C1 segment of cervical spinal cord (tissue), 14 donors: ENCODE measurements at regions not wholly inside any gene's neighbourhood (a gene's known extent, or its start where the extent isn't known, plus 50 kb on each side); places are given as distances from the start of the nearest gene placed in this dataset.

ENCODE experiments used
- DNase-seq, 14 donors: peaks; one replicate each; lab custom pipeline; 2025; lab: John Stamatoyannopoulos, UW

DNA sequence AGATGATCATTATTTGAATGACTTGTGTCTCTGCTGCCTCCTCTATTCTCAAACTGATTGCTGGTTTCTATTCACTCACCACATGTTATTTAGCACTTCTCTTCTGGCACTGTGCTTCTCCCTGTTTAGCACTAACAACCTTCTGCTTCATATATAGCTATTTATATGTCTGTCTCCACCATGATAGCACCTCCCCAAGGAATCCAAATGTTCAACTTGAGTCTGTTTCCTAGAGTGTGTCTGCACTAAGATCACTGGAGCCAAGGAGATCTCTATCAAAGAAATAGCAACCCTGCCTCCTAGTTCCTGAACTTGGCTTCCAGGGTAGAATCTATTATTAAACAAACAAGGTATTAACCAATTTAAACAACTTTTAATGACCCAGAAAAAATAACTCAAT, 104.5 kb downstream of the CYP26A1 start:
- no peak for DNase-seq

DNA sequence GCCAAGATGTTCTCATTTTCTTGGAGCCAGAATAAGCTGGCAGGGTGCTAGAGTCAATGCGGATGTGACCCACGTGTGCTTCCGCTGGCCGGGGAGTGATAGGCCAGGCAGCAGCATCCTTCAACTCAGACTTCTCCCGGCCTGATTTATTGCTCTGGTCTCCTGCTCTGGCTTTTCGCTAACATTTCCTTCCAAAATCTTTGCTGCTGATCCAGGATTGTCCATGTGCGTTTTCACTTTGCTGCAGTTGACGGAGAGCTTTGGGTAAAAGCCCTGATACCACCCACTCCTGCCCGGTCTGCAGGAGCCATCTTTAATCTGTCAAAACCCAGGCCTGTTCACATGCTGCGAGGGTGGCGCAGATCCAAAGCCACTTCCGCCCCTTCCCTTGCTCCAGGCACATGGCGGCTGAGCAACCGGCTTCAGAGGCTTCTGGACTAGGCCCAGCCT, 106.8 kb downstream of the CYP26A1 start:
- peak in 1 of 14 donors; percentile 2 for DNase-seq

- DNase-seq, result no peak
These were observed 107.8 kb downstream of the CYP26A1 start for GRCh38 chr10:93181271-93182048.

DNA sequence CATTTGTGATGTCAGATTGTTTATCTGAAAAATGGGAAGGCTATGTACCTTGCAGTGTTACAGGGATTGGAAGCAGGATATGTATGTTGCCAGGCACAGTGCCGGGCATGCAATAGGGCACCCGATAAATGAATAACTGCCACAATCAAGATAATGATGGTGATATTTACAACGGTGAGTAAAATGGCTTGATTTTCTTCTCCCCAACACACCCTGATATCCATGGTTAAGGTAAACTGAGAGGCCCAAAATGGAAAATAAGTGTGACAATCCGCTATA, 108.3 kb downstream of the CYP26A1 start:
- no peak for DNase-seq

GRCh38 chr10:93182790-93183189, 109.1 kb downstream of the CYP26A1 start:
- no peak for DNase-seq

DNA sequence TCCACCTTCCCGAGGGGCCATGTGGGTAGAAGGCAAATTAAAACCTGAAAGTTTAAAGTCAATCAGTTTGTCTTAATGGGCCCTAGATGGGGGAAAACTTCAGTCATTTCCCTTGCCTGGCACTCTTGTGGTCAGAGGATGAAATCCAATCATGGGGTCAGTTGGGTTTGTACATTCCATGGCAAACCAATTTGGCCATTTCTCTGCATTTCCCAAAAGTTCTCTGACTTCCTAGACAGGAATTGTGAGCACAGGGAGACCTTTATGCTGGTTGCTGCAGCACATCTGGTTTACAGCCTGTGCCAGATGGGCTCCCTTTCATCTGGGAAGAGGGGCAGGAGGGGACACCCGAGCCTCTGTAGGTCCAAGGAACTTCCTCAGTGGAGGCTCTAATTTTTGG, 113.0 kb downstream of the CYP26A1 start:
- DNase-seq, result no peak

DNA sequence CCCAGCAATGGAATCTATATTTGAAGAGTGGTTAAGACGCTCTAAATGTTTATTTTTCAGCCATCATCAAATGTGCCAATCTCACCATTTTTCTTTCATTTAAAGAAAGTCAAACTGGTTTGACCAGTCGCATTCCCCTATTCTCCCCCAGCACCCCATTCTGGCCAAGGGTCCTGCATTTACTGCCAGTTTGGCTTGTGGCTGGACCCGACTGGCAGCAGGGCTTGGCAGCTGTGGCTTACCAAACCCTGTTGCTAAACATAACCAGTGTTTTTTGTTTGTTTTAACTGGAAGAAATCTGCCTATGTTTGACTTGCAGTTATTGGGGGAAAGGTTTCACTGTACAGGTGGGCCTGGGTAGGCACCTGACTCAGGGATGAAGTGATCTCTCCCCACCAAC, 116.3 kb downstream of the CYP26A1 start:
- no peak for DNase-seq

DNA sequence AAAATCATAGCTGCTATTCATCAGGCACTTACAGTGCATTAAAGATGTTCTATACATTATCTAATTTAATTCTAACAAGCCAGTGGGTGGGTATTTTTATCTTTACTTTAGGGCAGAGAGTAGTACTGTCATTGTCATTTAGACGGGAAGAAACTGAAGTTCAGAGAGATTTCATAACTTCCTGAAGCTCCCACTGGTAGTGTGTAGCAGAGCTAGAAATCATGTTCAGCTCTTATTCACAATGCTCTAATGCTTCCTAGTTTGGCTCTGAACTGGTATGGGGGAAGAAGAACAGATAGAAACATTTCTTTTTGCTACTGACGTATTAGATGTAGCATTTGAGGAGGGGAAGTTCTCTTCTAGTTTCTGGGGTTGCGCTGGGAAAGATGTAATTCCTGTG, 116.7 kb downstream of the CYP26A1 start:
- no peak for DNase-seq

DNA sequence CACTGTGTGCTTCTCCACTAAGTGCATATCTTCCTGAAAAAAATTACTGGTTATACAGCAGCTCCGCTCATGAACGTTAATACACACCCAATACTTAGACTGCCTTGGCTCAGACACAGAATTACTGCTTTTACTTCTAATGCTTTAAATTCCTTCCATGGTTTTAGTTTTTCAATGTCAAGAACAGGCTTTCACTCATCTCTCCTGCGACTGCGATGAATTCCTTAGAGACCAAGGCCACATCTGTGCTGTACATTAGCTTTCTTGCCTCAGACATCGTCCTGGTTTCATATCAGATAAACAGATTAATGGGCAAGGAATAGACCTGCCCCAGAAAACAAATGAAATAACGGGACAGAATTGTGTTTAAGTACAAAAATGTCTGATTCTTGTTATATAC, 120.2 kb downstream of the CYP26A1 start:
- no peak for DNase-seq

GRCh38 chr10:93198401-93199131, 124.9 kb downstream of the CYP26A1 start:
- DNase-seq, result peak in 1 of 14 donors; percentile 20

DNA sequence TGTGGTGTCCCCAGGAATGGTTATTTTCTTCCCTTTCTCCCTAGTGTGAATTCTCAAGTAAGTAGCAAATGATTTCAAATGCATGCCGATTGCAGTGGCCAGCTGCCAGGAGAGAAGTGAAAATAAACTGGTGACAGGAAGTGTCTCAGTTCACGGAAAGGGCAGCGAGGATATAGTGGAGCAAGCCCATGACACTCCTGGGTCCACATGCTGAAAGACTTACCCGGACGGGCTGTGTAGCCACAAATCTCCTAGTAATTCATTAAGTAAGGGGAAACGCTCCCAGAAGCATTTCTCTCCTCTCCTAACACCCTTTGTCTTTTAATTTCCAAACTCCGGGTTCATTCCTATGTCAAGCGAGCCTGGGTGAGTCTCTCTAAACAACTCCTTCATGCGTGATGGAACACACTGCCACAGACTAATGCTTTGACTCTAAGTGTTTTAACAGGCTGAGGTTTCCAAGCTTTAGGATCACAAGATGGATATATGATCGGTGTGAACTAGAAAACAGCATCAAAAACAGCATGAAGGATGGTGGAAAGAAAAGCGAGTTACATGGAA, 125.6 kb downstream of the CYP26A1 start:
- peak in 10 of 14 donors; percentile 5 to 45 (median 38) for DNase-seq

DNA sequence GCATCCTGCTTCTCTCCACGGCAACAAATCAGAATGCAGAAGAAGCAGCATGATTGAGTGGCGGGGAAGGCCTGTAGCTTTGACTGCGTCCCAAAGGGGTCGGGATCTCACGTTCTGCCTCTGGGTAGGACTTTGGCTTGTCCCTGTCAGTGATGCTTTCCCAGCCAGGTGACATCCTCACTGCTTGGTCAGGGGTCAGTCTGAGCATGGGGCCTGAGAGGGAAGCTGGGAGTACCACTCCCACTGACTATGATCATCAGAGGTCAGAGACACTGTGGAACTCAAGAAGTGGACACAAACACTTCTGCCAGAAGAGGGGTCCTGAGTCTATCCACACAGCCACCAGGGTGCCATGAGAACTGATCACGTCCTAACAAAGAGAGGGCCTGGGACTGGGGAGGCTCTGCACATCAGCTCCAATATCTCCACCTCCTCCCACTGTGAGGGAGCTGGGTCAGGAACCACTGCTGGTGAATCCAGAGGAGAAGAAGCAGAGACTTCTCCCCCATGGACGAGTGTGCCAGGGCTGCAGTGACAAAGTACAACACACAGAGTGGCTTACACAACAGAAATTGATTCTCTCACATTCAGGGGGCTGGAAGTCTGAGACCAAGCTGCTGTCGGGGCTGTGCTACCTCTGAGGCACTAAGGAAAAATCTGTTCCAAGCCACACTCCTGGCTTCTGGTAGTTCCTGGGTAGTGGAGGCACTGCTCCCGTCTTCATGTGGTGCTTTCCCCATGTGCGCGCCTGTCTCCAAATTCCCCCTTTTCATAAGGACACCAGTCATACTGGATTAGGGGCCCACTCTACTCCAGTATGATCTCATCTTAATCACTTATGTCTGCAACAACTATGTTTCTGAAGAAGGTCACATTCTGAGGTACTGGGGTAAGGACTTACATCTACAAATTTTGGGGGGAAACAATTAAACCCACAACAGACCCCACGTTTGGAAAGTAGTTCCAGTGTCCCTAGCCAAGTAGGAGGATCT, 131.1 kb downstream of the CYP26A1 start:
- DNase-seq, result no peak

GRCh38 chr10:93206652-93207051, 133.0 kb downstream of the CYP26A1 start:
- DNase-seq, result no peak

DNA sequence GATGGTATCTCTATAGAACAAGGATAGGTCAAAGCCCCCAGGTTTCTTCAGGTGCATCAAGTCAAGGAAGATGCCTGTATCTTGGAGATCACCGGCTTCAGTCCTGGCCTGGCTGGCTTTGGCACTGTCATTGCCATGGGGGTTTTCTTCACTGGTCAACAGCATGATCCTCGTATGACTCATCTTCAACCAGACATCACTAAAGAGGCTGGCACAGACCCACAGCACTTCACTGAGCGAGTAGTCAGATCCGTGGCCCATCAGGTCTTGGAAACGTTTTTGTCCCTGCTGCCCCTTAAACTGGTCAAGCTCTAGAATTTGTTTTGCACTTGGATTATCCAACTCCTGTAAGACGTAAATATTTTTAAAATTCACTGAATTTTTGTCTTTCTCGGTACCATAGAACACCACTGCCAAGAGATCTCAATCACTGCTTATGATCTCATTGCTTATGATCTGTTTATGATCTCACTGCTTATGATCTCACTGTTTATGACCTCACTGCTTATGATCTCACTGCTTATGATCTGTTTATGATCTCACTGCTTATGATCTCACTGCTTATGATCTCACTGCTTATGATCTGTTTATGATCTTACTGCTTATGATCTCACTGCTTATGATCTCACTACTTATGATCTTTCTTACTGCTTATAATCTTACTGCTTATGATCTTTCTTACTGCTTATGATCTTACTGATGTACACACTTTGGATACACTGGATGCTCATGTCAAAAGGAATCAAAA, 135.2 kb downstream of the CYP26A1 start:
- no peak for DNase-seq

DNA sequence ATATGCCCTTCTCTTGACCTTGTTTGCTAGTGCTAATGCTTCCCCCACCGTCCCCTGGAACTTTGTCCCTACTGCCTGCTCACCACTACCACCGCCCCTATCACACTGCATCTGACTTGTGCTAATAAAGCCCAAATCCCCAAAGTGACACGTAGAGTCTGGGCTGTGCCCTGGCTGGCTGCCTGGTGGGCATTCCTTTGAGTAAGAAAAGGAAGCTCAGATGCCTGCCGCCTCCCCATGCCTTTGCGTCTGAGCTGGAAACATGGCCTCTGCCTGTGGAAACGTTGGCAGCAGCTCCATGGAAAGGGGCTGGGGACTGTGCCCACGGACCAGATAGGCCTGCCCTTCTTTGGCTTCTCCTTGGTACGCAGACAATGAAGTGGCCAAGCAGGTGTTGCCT, 138.3 kb downstream of the CYP26A1 start:
- no peak for DNase-seq

GRCh38 chr10:93215312-93215711, 141.6 kb downstream of the CYP26A1 start:
- DNase-seq, result no peak

DNA sequence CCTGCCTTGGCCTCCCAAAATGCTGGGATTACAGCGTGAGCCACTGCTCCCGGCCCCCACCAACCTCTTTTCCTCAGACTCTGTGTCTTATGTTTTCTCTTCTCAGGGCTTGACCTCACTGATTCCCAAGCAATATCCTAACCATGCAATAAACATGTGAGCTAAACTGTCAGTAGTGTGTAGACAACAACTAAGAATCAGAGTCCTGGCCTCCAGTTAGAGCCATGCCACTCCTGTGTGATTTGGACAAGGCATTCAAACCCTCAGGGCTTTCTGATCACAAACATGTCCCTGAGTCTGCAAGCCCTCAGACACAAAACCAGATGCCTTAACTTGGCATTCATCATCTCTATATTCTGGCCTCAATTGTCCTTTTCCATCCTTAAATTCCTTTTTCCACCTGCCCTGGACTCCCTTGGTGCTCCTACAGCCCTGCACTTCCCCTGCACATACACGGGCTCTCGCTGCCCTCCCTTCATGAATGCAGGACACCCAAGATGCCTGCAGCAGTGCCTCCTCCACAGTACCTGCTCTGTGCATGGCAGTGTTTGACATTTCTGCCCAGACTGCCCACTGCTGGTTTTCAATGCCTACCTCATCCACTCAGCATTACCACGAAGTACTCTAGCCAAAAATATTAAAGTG, 142.8 kb downstream of the CYP26A1 start:
- no peak for DNase-seq

- DNase-seq, result no peak
These were observed 144.7 kb downstream of the CYP26A1 start for GRCh38 chr10:93218386-93218785.

- DNase-seq, result no peak
These were observed 145.7 kb downstream of the CYP26A1 start for GRCh38 chr10:93219347-93219746.
